ENCODE measurements at regions not wholly inside any gene's neighbourhood (a gene's known extent, or its start where the extent isn't known, plus 50 kb on each side); places are given as distances from the start of the nearest gene placed in this dataset.

DNA sequence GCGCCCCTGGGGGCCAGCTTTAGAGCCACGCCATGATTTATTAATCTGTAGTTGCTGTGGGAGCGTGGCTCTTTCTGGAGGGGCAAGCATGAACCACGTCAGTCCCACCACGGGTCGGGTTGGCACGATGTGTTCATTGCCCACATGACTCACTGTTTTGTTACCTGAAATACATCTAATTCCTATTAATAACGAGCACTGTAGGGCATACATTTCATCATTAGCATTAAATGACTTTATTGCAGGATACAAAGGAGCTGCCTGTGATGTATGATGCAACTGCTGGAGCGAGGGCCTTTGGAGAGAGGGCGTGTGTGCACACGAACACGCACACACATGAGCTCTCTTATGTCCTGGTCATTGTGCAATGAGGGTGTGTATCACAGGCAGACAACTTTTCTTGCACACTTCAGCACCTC lies 127.0 kb downstream of the INHBB start:
- no peak overlapping the region for H3K27ac ChIP-seq (ENCODE audit: low read depth, low read length)
- no peak overlapping the region for H2AFZ ChIP-seq (ENCODE audit: low read depth, low read length)
- FAIRE-seq (no peak), DNase-seq (ENCODE audit: low read depth) (no peak)
- H3K4me3 ChIP-seq (ENCODE audit: insufficient read depth, low read depth, low read length), result no peak overlapping the region
- Mint-ChIP-seq H3K27me3 (ENCODE audit: low read depth, unreplicated experiment) (peaks cover 71% of the 10 kb centered on the region), H3K9me3 (ENCODE audit: unreplicated experiment) (peaks cover 13% of the 10 kb centered on the region), H3K27ac (ENCODE audit: unreplicated experiment) (no peak overlapping the region), H3K4me3 (ENCODE audit: unreplicated experiment) (no peak overlapping the region), H3K36me3 (ENCODE audit: low read depth, unreplicated experiment) (no peaks in the 10 kb centered on the region), H3K4me1 (ENCODE audit: low read depth, unreplicated experiment) (peaks cover 8% of the 10 kb centered on the region)
- no peak overlapping the region for H3K4me2 ChIP-seq (ENCODE audit: low read length)
- H3K27me3 ChIP-seq (ENCODE audit: insufficient read depth, low read length), result no peaks in the 10 kb centered on the region
- peaks cover 6% of the 10 kb centered on the region for H3K9me3 ChIP-seq (ENCODE audit: insufficient read depth, low read depth, low read length)
- no peak for TF ChIP-seq EZH2 (IDR thresholded peaks at IDR 0.05; ENCODE audit: insufficient read depth, low read length)
- no peak for TF ChIP-seq CTCF (IDR thresholded peaks at IDR 0.05; ENCODE audit: insufficient read depth, low read depth, low read length)
- H3K4me1 ChIP-seq (ENCODE audit: insufficient read depth, low read length), result peaks cover 8% of the 10 kb centered on the region
- no peaks in the 10 kb centered on the region for H3K36me3 ChIP-seq (ENCODE audit: insufficient read depth, low read length)
- H3K79me2 ChIP-seq (ENCODE audit: insufficient read depth, low read length), result no peaks in the 10 kb centered on the region
- H3K9ac ChIP-seq (ENCODE audit: low read length), result no peak overlapping the region
- H4K20me1 ChIP-seq (ENCODE audit: insufficient read depth, low read length), result no peaks in the 10 kb centered on the region

DNA sequence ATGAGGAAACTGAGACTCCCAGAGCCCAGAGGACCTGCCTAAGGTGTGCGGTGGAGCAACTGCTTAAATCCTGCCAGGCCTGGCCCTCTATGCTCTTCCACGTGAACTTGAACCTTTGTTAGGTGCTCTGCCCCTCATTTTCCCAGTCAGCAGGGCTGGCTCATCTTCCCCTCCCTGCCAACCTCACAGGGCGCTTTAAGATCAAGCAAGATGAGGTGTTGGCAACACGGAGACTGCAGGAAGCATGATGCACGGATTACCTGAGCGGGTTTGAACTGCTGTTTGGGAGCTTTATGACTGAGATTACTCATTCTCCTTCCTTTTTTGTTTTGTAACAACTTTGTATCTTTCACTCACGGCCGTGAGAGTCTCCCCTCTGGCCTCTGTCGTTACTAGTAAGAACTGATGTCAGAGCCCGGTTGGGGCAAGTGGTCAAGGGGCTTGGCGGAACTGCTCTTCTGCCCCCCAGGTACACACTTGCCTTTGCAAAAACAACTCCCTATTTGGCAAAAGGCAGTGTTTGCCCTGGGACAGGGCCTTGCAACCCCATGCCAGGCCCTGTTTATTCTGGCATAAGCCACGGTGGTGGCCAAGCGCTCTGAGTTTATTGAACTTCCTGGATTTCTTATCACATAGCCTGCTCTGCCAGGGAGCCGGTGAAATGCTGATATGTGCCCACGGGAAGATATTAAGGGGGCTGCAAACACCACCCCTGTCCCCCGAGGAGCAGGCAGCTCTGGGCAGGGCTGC lies 127.8 kb downstream of the INHBB start:
- Histone ChIP-seq H3K27ac (ENCODE audit: low read depth, low read length) (no peak overlapping the region), H3K4me3 (ENCODE audit: insufficient read depth, low read depth, low read length) (no peak overlapping the region), H4K20me1 (ENCODE audit: insufficient read depth, low read length) (no peaks in the 10 kb centered on the region), H2AFZ (ENCODE audit: low read depth, low read length) (no peak overlapping the region), H3K4me1 (ENCODE audit: insufficient read depth, low read length) (peaks cover 8% of the 10 kb centered on the region), H3K27me3 (ENCODE audit: insufficient read depth, low read length) (no peaks in the 10 kb centered on the region), H3K36me3 (ENCODE audit: insufficient read depth, low read length) (no peaks in the 10 kb centered on the region), H3K9ac (ENCODE audit: low read length) (no peak overlapping the region), H3K4me2 (ENCODE audit: low read length) (no peak overlapping the region), H3K9me3 (ENCODE audit: insufficient read depth, low read depth, low read length) (peaks cover 6% of the 10 kb centered on the region), H3K79me2 (ENCODE audit: insufficient read depth, low read length) (no peaks in the 10 kb centered on the region)
- Mint-ChIP-seq H3K27me3 (ENCODE audit: low read depth, unreplicated experiment) (peaks cover 73% of the 10 kb centered on the region), H3K9me3 (ENCODE audit: unreplicated experiment) (peaks cover 13% of the 10 kb centered on the region), H3K4me1 (ENCODE audit: low read depth, unreplicated experiment) (peaks cover 8% of the 10 kb centered on the region), H3K4me3 (ENCODE audit: unreplicated experiment) (no peak overlapping the region), H3K36me3 (ENCODE audit: low read depth, unreplicated experiment) (no peaks in the 10 kb centered on the region), H3K27ac (ENCODE audit: unreplicated experiment) (no peak overlapping the region)
- DNase-seq (ENCODE audit: low read depth), result no peak
- no peak for FAIRE-seq
- no peak for TF ChIP-seq EZH2 (IDR thresholded peaks at IDR 0.05; ENCODE audit: insufficient read depth, low read length)
- no peak for TF ChIP-seq CTCF (IDR thresholded peaks at IDR 0.05; ENCODE audit: insufficient read depth, low read depth, low read length)

GRCh38 chr2:120474486-120474885 lies 128.6 kb downstream of the INHBB start:
- Histone ChIP-seq H3K9me3 (ENCODE audit: insufficient read depth, low read depth, low read length) (peaks cover 6% of the 10 kb centered on the region), H3K27ac (ENCODE audit: low read depth, low read length) (no peak overlapping the region), H3K4me2 (ENCODE audit: low read length) (no peak overlapping the region), H3K9ac (ENCODE audit: low read length) (no peak overlapping the region), H3K79me2 (ENCODE audit: insufficient read depth, low read length) (no peaks in the 10 kb centered on the region), H4K20me1 (ENCODE audit: insufficient read depth, low read length) (no peaks in the 10 kb centered on the region), H3K4me3 (ENCODE audit: insufficient read depth, low read depth, low read length) (no peak overlapping the region), H2AFZ (ENCODE audit: low read depth, low read length) (no peak overlapping the region), H3K4me1 (ENCODE audit: insufficient read depth, low read length) (peaks cover 8% of the 10 kb centered on the region), H3K27me3 (ENCODE audit: insufficient read depth, low read length) (no peaks in the 10 kb centered on the region), H3K36me3 (ENCODE audit: insufficient read depth, low read length) (no peaks in the 10 kb centered on the region)
- Mint-ChIP-seq H3K4me1 (ENCODE audit: low read depth, unreplicated experiment) (peaks cover 8% of the 10 kb centered on the region), H3K27me3 (ENCODE audit: low read depth, unreplicated experiment) (peaks cover 73% of the 10 kb centered on the region), H3K4me3 (ENCODE audit: unreplicated experiment) (no peak overlapping the region), H3K9me3 (ENCODE audit: unreplicated experiment) (peaks cover 13% of the 10 kb centered on the region), H3K27ac (ENCODE audit: unreplicated experiment) (no peak overlapping the region), H3K36me3 (ENCODE audit: low read depth, unreplicated experiment) (no peaks in the 10 kb centered on the region)
- DNase-seq (ENCODE audit: low read depth) (no peak), FAIRE-seq (no peak)
- TF ChIP-seq EZH2 (IDR thresholded peaks at IDR 0.05; ENCODE audit: insufficient read depth, low read length) (no peak), CTCF (IDR thresholded peaks at IDR 0.05; ENCODE audit: insufficient read depth, low read depth, low read length) (no peak)

Data from astrocyte (in vitro differentiated cells and primary cell).